NCI-H2227 treated with DMSO at 0.1 percent for 48 hours (cell line): ENCODE measurements at regions not wholly inside any gene's neighbourhood (a gene's known extent, or its start where the extent isn't known, plus 50 kb on each side); places are given as distances from the start of the nearest gene placed in this dataset.

Source experiments
- DNase-seq: peaks from one replicate; lab custom pipeline; 2025; lab: John Stamatoyannopoulos, UW

- no peak for DNase-seq
Measured at GRCh38 chr6:27052731-27053082, 194.8 kb upstream of the PRSS16 start.

GRCh38 chr6:27053738-27054137 is 193.8 kb upstream of the PRSS16 start:
- DNase-seq: no peak

GRCh38 chr6:27056615-27057014 is 190.9 kb upstream of the PRSS16 start:
- no peak for DNase-seq

GRCh38 chr6:27059621-27060425 is 187.7 kb upstream of the PRSS16 start:
- peak; percentile 68 for DNase-seq

- DNase-seq: no peak
Measured at GRCh38 chr6:27061235-27061993, 186.1 kb upstream of the PRSS16 start.

GRCh38 chr6:27062755-27063154 is 184.7 kb upstream of the PRSS16 start:
- DNase-seq: no peak

- no peak for DNase-seq
Measured at GRCh38 chr6:27065183-27065582, 182.3 kb upstream of the PRSS16 start.

- DNase-seq: no peak
Measured at GRCh38 chr6:27066381-27066780, 181.1 kb upstream of the PRSS16 start.

- no peak for DNase-seq
Measured at GRCh38 chr6:27066802-27067201, 180.7 kb upstream of the PRSS16 start.

GRCh38 chr6:27073441-27073840 is 174.1 kb upstream of the PRSS16 start:
- DNase-seq: no peak

GRCh38 chr6:27076116-27076515 is 171.4 kb upstream of the PRSS16 start:
- DNase-seq: no peak

GRCh38 chr6:27078734-27079357 is 168.7 kb upstream of the PRSS16 start:
- DNase-seq: peak; percentile 75

GRCh38 chr6:27081188-27081587 is 166.3 kb upstream of the PRSS16 start:
- DNase-seq: no peak

GRCh38 chr6:27081931-27082330 is 165.6 kb upstream of the PRSS16 start:
- DNase-seq: no peak

- no peak for DNase-seq
Measured at GRCh38 chr6:27088068-27088467, 159.4 kb upstream of the PRSS16 start.

- peak; percentile 84 for DNase-seq
Measured at GRCh38 chr6:27091661-27092315, 155.7 kb upstream of the PRSS16 start.

- DNase-seq: no peak
Measured at GRCh38 chr6:27092316-27092692, 155.2 kb upstream of the PRSS16 start.

- no peak for DNase-seq
Measured at GRCh38 chr6:27095914-27096313, 151.6 kb upstream of the PRSS16 start.

GRCh38 chr6:27096834-27097511 is 150.5 kb upstream of the PRSS16 start:
- peak; percentile 61 for DNase-seq

GRCh38 chr6:27098956-27099355 is 148.5 kb upstream of the PRSS16 start:
- no peak for DNase-seq

- DNase-seq: no peak
Measured at GRCh38 chr6:27100921-27101320, 146.6 kb upstream of the PRSS16 start.

GRCh38 chr6:27101824-27102223 is 145.7 kb upstream of the PRSS16 start:
- no peak for DNase-seq
